ENCODE measurements at regions not wholly inside any gene's neighbourhood (a gene's known extent, or its start where the extent isn't known, plus 50 kb on each side); places are given as distances from the start of the nearest gene placed in this dataset.

DNA sequence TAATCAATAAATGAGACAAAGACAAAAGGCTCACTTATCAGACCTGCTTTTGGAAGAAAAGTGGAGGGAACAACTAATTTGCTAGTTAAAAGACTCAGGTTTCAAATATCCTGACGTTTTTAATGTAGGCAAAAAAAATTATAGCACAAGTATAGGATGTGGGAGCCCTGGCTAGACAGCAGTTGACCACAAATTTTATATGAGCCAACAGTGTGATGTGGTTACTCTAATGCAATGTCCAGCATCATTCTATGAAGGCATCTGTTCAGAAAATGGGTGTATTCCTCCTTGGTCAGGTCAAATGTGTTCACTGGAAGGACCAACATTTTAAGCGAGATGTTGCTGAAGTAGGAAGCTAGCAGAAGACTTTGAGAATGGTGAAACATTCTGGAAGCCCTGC is 237.4 kb downstream of the MAP2K6 start:
- TF ChIP-seq, protein P1, sequence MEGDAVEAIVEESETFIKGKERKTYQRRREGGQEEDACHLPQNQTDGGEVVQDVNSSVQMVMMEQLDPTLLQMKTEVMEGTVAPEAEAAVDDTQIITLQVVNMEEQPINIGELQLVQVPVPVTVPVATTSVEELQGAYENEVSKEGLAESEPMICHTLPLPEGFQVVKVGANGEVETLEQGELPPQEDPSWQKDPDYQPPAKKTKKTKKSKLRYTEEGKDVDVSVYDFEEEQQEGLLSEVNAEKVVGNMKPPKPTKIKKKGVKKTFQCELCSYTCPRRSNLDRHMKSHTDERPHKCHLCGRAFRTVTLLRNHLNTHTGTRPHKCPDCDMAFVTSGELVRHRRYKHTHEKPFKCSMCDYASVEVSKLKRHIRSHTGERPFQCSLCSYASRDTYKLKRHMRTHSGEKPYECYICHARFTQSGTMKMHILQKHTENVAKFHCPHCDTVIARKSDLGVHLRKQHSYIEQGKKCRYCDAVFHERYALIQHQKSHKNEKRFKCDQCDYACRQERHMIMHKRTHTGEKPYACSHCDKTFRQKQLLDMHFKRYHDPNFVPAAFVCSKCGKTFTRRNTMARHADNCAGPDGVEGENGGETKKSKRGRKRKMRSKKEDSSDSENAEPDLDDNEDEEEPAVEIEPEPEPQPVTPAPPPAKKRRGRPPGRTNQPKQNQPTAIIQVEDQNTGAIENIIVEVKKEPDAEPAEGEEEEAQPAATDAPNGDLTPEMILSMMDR (IDR thresholded peaks at IDR 0.05; ENCODE audit: insufficient read depth, low read depth, low read length) = no peak
- TF ChIP-seq EZH2 (IDR thresholded peaks at IDR 0.05; ENCODE audit: insufficient read depth, low read length) = no peak

Measured in astrocyte (in vitro differentiated cells and primary cell).